RKO (cell line): ENCODE measurements at regions not wholly inside any gene's neighbourhood (a gene's known extent, or its start where the extent isn't known, plus 50 kb on each side); places are given as distances from the start of the nearest gene placed in this dataset.

ENCODE experiments used
- DNase-seq: peaks from one replicate; pipeline ENCODE4 v3.0.0-alpha.2; 2016; ENCODE audit warnings: low spot score

DNA sequence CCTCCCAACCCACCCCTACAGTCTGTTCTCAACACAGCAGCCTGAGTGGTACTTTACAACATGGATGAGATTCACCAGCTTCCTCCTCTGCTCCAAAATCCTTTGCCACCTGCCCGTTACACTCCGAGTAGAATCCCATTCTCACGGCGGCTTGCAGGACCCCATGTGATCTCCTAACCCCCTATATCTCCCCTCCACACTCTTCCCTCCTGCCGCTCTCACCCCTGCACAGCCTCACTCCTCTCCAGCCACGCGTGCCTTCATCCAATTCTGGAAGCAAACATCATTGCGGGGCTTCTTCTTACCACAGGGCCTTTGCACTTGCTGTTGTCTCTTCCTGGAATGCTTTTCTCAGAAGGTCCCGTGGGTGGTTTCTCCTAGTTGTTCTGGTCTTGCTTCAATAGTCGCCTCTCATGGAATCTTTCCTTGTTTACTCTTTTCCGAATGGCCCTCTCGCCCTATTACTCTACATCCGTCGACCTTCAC, 472.3 kb downstream of the CDH26 start:
- no peak for DNase-seq

DNA sequence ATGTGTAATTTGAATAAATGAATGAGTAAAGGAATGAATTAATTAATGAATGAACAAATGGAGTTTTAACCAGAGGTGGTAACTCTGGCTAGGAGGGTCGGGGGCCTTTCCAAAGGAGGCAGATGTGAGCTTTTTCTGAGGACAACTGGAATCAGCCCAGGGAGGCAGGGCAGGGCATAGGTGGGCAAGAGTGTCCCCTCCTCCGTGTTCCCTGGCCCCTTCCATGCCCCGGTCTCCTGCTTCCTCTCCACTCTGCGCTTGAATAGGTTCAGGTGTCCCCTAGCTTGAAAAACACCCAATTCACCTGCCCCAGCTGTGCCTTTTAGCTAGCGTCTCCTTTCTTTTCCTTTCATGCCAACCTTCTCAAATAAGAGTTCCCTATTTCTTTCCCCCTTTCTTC, 473.1 kb downstream of the CDH26 start:
- no peak for DNase-seq

DNA sequence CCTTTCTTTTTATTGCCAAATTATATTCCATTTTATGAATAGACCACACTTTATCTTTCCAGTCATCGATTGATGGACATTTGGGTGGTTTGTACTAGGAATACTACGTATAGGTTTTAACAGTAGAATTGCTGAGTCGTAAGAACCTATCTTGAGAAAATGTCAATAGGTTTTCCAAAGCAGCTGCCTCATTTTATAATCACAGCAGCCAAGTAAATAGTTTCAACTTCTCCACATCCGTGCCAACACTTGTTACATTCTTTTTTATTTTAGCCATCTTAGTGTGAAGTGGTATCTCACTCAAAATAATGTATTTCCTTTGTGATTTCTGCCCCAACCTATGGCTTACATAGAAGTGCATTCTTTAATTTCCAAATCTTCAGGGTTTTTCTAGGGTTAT, 479.2 kb downstream of the CDH26 start:
- DNase-seq, result no peak

DNA sequence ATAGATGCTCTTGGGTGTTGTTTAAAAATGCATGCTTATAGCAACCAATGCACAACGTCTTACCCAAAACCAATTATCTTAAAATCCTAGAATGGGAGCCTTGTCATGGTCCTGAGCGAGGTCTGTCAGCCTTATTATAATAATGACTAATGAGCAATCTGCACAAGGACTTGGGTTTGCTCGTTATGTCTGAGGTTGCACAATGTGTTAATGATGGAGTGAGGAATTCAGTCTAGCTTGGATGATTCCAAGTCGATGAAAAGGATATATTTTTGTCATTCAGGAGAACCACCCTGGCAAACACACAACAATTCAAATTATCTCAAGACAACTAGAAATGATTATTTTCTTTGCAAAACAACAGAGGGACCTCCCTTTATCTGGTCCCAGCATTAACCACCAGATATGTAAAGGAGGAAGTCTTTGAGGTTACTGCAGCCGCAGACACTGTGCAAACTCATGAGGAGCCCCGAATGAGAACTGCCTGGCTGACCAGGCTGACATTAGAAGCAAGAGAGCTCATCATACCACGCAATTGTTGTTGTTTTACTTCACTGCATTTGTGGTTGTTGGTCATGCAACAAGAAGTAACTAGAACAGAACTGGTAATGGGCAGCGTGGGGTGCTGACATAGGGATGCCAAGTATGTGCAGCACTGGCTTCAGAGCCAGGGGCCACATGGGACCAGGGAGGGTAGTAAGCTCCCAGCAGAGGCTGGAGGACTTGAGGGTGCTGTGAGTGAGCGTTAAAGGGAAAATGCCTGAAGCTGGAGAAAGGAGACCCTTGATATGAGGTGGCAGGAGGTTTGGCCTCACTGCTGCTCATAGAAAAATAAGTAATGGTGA, 488.3 kb downstream of the CDH26 start:
- DNase-seq, result no peak

DNA sequence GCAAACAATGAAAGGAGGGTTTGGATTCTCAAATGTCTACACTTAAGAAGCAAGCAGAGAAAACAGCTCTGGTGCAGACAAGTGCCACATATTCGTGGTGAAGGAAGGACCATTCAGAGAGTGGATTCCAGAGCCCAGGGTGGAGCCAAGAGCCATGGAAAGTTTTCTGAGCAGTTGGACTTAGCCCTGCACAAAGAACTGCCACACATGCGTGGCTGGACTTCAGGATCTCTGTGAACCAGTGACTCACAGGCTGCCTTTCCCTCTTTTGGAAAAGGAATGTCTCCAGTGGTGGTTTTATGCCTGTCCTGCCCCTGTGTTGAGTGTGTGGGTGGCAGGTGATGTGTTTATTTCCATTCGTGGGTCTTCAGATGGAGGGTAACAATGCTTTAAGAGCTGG, 489.5 kb downstream of the CDH26 start:
- no peak for DNase-seq

DNA sequence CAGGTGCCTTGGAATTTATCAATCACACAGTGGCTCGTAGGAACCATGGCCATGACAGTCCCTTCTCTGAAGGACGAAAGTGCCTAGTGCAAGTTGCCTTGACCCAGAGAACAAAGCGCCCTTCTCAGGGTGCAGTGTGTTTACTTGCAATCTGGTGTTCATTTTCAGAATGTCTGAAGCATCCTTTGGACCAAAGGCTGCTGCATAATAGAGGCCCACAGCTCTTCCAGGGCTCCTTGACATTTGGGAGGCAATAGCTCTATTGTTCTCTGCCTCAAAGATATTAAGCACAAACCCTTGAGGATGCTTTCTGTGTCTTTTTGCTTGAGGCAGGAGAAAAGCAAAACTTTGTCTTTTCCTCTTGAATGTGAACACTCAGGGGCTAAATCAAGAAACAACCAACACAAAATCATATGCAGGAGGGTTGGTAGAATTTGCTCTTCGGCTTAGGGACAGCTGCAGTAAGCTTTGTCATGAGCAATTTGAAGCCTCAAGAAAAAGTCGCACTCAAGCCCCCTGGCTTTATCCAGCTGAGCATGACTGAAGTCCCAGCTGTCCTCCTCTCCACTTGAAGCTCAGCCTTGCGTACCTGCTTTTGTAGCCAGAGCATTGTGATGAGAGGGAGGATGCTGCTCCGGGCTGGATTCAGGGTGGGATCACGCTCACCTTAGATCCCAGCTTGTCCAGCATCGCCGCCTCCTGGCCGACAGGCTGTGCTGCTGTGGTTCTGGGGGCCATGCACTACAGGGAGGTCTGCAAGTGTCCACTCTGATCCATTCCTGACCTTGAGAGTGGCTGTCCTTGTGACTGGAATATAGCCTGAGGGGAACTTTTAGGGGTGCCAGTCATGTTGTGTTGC, 495.4 kb downstream of the CDH26 start:
- DNase-seq, result no peak

DNA sequence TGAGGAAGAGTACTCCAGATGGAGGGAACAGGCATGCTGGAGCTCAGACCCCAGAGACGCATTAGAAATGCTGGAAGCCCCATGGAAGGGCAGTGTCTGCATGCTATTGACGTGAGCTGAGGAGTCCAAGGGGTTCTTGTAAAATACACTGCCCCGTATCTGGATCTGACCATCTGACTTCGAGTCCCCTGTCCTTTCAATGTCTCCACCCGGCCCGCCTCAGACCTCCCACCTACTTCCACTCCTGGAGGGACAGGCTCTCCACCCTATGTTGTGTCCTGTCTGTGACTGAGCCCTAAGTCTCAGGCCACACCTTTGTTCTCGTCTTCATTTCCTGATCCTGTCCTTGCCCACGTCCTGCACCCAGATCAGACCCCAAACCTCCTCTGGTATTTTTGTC, 496.3 kb downstream of the CDH26 start:
- DNase-seq, result no peak

DNA sequence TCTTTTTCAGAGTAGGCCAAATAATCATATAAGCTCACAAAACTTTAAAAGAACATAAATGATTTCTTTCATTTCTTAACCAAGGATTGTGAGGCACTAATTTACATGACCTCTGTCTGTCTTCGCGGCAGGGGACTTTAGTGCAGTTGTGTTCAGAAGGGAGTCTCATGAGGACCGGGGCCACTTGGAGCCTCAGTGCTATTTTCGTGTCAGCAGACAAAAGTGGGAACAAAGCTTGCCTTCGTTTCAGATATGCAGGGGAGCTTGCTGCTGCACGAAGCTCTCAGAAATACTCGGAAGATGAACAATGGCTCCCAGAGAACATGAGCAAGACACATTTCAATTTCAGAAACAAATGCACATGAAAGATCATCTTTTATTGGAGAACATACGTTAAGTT, 497.0 kb downstream of the CDH26 start:
- DNase-seq, result no peak

DNA sequence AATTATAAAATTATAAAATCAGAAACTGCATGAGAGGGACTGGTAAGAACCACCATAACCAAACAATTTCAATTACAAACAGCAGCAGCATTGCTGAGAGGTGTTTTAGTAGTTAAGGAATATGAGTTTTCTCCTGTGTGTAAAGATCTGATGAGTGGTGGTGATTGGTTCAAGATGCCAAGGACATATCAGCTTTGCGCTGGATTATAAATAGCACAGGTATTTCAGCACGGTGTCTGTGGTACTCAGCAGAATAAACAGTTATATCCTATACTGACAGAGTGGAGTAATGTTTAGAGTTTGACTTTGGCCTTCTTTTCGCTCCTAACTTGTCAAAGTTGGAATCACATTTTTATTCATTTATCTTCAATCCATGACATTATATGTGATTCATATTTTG, 501.0 kb downstream of the CDH26 start:
- DNase-seq, result no peak

DNA sequence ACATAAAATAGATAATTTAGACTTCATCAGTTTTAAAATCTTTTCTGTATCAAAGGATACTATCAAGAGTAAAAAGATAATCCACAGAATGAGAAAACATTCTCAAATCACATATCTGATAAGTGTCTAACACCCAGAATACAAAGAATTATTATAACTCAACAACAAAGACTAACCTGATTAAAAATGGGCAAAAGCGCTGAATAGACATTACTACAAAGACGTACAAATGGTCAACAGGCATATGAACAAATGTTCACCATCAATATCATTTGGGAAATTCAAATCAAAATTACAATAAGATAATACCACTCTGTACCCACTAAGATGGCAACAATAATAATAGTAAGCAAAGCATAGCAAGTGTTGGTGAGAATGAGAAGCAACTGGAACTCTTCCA, 503.8 kb downstream of the CDH26 start:
- DNase-seq, result no peak

DNA sequence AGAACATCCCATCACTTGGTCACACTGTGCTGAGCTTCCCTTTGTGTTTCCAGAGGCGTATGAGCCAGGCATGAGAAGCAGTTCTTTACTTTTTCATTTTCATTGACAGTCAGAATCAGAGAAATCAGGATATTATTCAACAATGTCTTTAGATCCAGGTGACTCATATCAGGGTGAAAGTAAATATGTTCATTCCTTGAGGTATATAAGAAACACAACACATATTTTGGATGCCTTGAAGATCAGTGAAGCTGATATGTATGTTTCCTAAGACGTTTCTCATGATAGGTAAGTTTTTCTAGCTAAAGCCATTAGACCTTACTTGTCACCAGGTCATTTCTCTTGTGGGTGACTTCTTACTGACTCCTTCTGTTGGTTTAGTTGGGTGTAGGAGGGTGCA, 505.6 kb downstream of the CDH26 start:
- DNase-seq, result no peak

DNA sequence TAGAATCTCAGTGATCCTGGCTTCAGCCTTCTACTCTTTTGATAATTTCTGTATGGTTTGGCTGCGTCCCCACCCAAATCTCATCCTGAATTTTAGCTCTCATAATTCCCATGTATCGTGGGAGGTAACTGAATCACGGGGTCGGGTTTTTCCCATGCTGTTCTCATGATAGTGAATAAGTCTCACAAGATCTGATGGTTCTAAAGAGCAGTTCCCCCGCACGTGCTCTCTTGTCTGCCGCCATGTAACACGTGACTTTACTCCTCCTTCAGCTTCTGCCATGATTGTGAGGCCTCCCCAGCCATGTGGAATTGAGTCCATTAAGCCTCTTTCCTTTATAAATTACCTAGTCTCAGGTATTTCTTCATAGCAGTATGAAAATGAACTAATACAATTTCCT, 507.2 kb downstream of the CDH26 start:
- no peak for DNase-seq

DNA sequence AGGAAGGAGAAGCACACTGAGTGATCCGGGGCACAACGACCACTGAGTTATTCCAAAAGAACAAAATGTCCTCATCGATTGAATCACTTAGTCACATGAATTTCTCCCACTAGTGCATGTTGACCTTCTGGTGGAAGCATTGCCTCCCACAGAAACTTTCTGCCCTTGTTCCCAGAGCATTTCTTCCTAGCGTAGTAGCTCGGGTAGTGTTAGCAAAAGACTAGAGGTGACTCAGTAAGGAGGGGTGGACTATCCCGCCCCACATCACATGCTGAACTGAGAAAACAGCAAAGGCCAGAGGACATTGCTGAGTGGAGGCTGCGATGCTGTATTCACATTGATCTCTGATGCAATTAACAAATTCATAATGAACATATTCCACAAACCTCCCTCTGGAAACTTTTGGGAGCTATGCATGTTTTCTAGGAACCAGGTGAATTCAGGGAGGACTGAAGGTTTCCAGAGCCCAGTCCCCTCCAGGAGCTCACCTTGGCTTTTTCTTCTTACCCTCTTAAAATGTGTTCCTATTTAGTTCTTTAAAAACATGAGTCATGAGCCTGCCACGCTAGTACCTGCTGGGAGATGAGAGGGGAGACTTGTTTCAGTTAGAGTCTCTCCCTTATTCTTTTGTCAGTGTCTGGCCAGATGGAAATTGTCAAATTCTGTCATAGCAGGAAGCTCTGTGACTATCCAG, 507.9 kb downstream of the CDH26 start:
- DNase-seq, result no peak

DNA sequence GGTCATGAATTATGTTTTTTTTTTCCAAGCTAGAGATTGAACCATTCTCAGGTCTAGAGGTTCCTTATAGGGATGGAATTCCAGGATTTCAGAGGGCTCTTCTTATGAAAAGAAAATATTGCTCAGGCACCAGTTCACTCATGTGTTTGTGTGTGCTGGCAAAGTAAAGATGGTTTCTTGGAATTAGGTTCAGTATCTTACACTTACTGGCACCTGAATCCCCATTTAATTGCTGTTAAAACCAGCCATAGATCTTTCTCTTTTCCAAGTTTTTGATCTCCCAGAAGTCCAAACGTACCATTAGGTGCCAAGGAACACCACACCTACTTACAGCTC, 508.4 kb downstream of the CDH26 start:
- DNase-seq, result no peak

DNA sequence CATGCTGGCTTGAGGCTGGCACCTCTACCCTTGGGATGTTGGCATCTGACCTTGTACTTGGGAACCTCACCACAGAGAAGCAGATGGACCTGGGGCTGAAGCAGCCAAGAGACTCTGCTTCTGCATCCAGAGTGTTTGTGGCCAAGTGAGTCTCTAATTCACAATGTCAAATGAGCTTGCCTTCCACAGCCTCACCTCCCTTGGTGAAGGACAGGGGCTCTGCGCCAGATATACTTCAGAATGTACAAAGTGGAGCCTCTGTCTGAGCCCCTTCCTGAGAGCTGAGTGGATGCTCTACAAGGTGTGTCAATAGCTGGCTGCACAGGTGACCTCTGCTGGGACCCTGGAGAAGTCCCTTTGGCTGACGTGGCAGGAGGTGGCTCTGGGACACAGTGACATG, 508.9 kb downstream of the CDH26 start:
- no peak for DNase-seq

DNA sequence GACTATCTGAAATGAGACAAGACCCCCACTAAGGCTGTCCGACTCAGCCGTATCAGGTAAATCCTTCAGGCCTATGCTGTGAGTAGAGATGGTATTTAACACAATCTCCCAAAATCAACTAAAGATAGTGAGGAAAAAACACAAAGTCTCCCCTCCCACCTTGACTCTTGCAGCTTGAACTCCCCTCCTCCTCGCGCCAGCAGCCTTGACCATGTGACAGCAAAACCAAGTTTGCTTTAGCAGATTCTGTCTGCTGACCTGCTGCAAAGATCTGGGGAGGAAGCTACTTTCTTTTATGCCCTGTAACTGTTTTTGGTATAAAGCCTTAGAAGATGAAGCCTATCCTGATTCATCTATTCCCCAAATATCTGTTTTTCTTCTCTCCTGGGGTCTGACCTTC, 509.5 kb downstream of the CDH26 start:
- DNase-seq, result no peak

DNA sequence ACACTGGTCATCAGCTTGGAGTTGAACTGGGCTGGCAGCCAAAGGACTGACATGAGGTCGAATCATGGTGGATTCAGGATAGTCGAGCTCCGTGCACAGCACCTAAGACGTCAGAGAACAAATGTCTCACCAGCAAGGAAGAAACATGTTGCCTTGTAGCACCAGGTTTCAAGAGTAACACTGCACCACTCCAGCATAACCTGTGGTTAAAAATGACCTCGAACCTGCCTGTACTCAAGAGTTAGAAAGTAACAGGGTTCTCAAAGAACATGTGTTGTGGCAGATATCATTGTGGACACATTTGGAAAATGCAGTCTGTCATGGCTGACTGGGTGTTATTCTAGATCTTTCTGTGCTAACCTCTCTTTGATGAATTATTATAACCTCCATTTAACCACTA, 511.6 kb downstream of the CDH26 start:
- no peak for DNase-seq

DNA sequence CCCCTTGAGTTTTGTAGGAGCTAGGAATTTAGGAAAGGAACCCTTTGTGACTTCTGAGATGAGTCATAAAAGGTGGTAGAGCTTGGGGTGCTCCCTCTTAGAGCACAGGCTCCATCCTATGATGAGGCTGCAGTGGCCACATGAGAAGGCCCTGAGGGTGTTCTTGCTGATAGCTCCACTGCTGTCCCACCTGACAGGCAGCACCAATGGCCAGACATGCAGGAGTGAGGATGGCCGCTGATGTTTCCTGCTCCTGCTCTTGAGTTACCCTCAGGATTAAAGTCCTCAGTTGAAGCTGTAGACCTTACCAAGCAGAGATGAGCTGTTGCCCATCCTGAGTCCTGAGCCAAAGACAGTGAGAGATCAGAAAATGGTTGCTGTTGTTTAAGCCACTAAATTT, 512.1 kb downstream of the CDH26 start:
- no peak for DNase-seq

DNA sequence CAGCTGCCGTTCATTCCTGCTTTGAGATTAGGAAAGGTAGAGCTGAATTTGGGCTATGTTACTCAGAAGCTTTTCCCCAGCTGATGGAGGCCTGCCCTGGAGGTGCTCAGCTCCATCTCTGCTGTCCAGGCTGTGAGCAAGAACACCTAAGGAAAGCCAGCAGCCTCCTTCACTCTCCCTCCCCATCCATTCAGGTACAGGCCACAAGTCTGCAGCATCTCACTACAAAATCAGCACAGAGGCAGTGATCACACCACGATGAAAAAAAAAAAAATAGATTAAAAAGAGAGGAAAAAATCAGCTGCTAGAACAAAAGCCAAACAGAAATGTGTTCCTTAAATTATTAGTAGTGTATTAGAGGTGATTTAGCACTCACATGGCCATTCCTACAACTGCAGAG, 515.0 kb downstream of the CDH26 start:
- DNase-seq, result no peak

DNA sequence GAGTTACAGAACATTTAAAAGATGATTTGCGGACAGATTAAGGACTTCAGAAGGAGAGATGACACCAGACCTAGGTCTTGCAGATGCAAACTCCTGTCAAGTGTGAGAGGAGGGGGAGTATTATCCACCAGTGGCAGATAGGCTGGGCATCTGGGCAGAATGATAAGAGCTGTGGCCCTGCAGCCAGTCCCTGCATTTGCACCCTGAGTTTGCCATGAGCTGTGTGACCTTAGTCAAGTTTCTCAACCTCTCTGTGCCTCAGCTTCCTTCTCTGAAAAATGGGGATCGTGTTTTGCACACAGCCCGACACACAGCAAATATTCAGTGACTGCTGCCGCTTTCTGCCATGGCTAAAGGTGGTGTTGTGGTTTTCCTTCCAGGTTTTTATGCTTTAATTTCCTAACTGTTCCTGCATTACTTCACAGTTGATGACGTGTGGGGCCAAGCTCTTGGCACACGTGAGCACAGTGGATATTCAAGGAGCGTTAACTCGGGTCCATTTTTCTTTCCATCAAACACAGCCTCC, 516.2 kb downstream of the CDH26 start:
- no peak for DNase-seq

DNA sequence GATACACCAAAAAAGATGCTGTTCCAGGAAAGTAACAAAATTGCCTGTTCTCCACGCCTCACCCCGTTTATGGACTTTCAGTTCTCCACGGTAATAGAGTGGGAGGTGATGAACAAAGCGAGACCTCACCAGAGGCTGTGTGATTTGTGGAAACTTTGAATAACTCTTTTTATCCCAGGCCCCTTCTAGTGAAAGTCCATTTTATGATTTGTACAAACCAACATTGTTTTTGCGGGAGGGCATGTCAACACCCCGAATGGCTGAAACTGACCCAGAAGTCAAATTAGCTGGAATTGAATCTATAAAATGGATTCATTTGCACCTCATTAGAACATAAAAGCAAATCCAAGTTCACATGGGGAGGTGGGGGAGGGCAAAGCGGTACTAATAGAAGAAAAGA, 517.8 kb downstream of the CDH26 start:
- no peak for DNase-seq

DNA sequence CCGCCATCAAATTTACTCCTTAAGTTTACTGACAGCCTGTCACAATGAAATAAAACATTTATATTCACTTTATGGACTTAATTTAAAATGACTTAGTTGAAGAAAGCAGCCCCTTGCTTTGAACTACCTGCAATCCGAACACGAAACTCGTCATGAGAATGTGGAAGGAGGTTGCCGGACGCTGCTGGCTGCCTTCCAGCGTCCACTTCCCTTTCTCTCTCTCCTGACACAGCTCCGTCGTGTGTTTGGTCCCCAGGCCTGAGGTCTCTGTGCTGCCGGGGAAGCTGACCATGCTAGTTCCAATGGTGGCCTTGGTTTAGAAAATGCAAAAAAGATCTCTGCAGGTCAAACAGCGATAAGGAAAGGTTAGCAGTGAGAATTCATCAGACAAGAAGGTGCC, 519.7 kb downstream of the CDH26 start:
- no peak for DNase-seq

DNA sequence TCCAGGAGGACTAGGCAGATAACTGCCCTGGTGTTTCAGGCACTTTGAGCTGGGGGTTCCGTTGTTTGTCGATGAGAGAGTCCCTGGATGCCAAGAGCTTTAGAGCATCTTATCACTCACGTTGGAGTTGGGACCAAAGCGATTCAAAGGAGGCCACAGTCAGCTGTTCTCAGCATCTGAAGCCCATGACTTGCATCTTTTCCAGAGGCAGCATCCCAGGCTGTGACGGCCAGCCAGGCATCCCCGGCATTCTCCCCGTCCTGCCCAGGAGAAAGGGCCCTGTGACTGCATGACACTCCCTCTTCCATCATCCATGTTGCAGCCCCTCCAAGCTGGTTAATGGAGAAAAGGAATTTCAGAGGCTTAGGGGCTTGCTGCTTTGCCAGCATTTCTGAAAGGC, 520.3 kb downstream of the CDH26 start:
- no peak for DNase-seq
